H1 (cell line): ENCODE measurements at regions not wholly inside any gene's neighbourhood (a gene's known extent, or its start where the extent isn't known, plus 50 kb on each side); places are given as distances from the start of the nearest gene placed in this dataset.

Source experiments
- CEBPB ChIP-seq: IDR thresholded peaks from 2 replicates; pipeline ENCODE4 v1.6.1; 2012; ENCODE audit warnings: low read depth, low read length
- CTCF ChIP-seq, 3 experiments: IDR thresholded peaks; 1 replicate in 2 of 3; 2 replicates in 1 of 3; pipeline versions ENCODE4 v1.5.1 to v1.6.1; 2011; ENCODE audit warnings: low read length in 3 of 3, mild to moderate bottlenecking in 3 of 3, inconsistent platforms in 2 of 3, low read depth in 1 of 3, moderate library complexity in 1 of 3; ENCODE audit not compliant: insufficient read depth in 1 of 3; ENCODE audit errors: control extremely low read depth in 1 of 3
- EZH2 ChIP-seq: fragments of 200-600 bp; sonication (generic); IDR thresholded peaks from 2 replicates; pipeline ENCODE4 v1.7.1; 2012; ENCODE audit warnings: low read depth, mild to moderate bottlenecking, moderate library complexity, low read length, inconsistent platforms; ENCODE audit not compliant: severe bottlenecking
- GABPA ChIP-seq: IDR thresholded peaks from 2 replicates; pipeline ENCODE4 v1.6.1; 2011; ENCODE audit warnings: mild to moderate bottlenecking, low read length, moderate library complexity, borderline replicate concordance; ENCODE audit not compliant: insufficient read depth
- HDAC2 ChIP-seq, 2 experiments: fragments of 300-600 bp in 1 of 2; sonication (generic) in 1 of 2; IDR thresholded peaks; 2 replicates each; pipeline ENCODE4 v1.6.1; 2011 to 2012; ENCODE audit warnings: low read depth in 2 of 2, low read length in 2 of 2, mild to moderate bottlenecking in 2 of 2, moderate library complexity in 2 of 2, borderline replicate concordance in 1 of 2, inconsistent platforms in 1 of 2
- JUND ChIP-seq: IDR thresholded peaks from 2 replicates; pipeline ENCODE4 v1.6.1; 2011; ENCODE audit warnings: mild to moderate bottlenecking, improper control_type of control experiment, low read length
- POLR2A ChIP-seq, 2 experiments: IDR thresholded peaks; 1 replicate in 1 of 2; 2 replicates in 1 of 2; pipeline ENCODE4 v1.6.1; 2011; ENCODE audit warnings: low read depth in 2 of 2, low read length in 2 of 2, mild to moderate bottlenecking in 2 of 2; ENCODE audit errors: control extremely low read depth in 1 of 2
- RFX5 ChIP-seq: IDR thresholded peaks from 2 replicates; pipeline ENCODE4 v1.6.1; 2011; ENCODE audit warnings: low read depth, low read length, improper control_type of control experiment, borderline replicate concordance
- TEAD4 ChIP-seq: IDR thresholded peaks from 2 replicates; pipeline ENCODE4 v1.6.1; 2012; ENCODE audit warnings: low read depth, low read length, inconsistent platforms, mixed read lengths
- YY1 ChIP-seq: IDR thresholded peaks from 2 replicates; pipeline ENCODE4 v1.6.1; 2011; ENCODE audit warnings: low read depth, mild to moderate bottlenecking, low read length
- ZNF274 ChIP-seq: IDR thresholded peaks from 2 replicates; pipeline ENCODE4 v1.7.0; 2012; ENCODE audit warnings: low read length, borderline replicate concordance; ENCODE audit errors: extremely low read depth
- TF ChIP-seq, protein P1 (sequence below): IDR thresholded peaks from 2 replicates; pipeline ENCODE4 v1.6.1; 2012; ENCODE audit warnings: low read length, inconsistent platforms

- TF ChIP-seq POLR2A (IDR thresholded peaks at IDR 0.05; ENCODE audit: control extremely low read depth in 1 of 2, low read depth in 2 of 2, low read length in 2 of 2) (no peak), TEAD4 (no peak), GABPA (no peak), CTCF (IDR thresholded peaks at IDR 0.05; ENCODE audit: control extremely low read depth in 1 of 3, insufficient read depth in 1 of 3, low read depth in 1 of 3, low read length in 3 of 3) (no peak), YY1 (no peak), ZNF274 (no peak), HDAC2 (IDR thresholded peaks at IDR 0.05; ENCODE audit: borderline replicate concordance in 1 of 2, low read depth in 2 of 2, low read length in 2 of 2) (no peak), JUND (no peak), RFX5 (no peak), CEBPB (no peak), EZH2 (no peak)
- TF ChIP-seq, protein P1, sequence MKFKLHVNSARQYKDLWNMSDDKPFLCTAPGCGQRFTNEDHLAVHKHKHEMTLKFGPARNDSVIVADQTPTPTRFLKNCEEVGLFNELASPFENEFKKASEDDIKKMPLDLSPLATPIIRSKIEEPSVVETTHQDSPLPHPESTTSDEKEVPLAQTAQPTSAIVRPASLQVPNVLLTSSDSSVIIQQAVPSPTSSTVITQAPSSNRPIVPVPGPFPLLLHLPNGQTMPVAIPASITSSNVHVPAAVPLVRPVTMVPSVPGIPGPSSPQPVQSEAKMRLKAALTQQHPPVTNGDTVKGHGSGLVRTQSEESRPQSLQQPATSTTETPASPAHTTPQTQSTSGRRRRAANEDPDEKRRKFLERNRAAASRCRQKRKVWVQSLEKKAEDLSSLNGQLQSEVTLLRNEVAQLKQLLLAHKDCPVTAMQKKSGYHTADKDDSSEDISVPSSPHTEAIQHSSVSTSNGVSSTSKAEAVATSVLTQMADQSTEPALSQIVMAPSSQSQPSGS: no peak
Observed at GRCh38 chr6:14851281-14851680, 394.6 kb upstream of the JARID2 start.
